Psoas muscle (tissue), 7 donors: ENCODE measurements at regions not wholly inside any gene's neighbourhood (a gene's known extent, or its start where the extent isn't known, plus 50 kb on each side); places are given as distances from the start of the nearest gene placed in this dataset.
"Not testable (repeated sequence)": the region's sequence is repeated elsewhere in the genome, so short reads cannot be mapped to it uniquely, and the experiment has no call there.

Source experiments
- ATAC-seq, 4 donors: fragments of 200-7000 bp; cut with Tn5 transposase; one replicate each; pipeline ENCODE4 v1.9.1; 2020; ENCODE audit warnings: moderate library complexity in 3 of 4, mild to moderate bottlenecking in 2 of 4
- DNase-seq, 2 donors: peaks; one replicate each; pipeline ENCODE4 v3.0.0-alpha.2; 2020
- H3K27ac ChIP-seq: fragments of 200-600 bp; one replicate; pipeline ENCODE4 v1.8.0; 2022
- H3K27me3 ChIP-seq, 3 donors: fragments of 200-600 bp in 1 of 3; one replicate each; pipeline versions ENCODE4 v1.6.1 to v1.8.0; 2013 to 2022; ENCODE audit warnings: low read length in 2 of 3, mild to moderate bottlenecking in 2 of 3, moderate library complexity in 1 of 3; ENCODE audit not compliant: insufficient read depth in 3 of 3
- H3K36me3 ChIP-seq, 2 donors: fragments of 200-600 bp in 1 of 2; one replicate each; pipeline versions ENCODE4 v1.6.1 to v1.8.0; 2013 to 2022; ENCODE audit warnings: low read depth in 1 of 2, mild to moderate bottlenecking in 1 of 2, moderate library complexity in 1 of 2; ENCODE audit not compliant: insufficient read depth in 1 of 2
- H3K4me1 ChIP-seq: fragments of 200-600 bp; one replicate; pipeline ENCODE4 v1.8.0; 2022
- H3K4me3 ChIP-seq: fragments of 200-600 bp; one replicate; pipeline ENCODE4 v1.8.0; 2022; ENCODE audit warnings: mild to moderate bottlenecking
- H3K9me3 ChIP-seq: fragments of 200-600 bp; one replicate; pipeline ENCODE4 v1.8.0; 2022
- WGBS, 3 donors: extraction: QIAGEN DNeasy Blood & Tissue Kit; methylation state at CpG; one replicate each; pipeline versions ENCODE4 v1.1.6 to v1.1.7; 2013; 5-methylcytosine and 5-hydroxymethylcytosine counted together
- intact Hi-C, 2 donors: fragments of 100-400 bp; cut with DNase I; formaldehyde crosslinking; loops; one replicate each; pipeline versions ENCODE4 v1.11.0 to v1.14.2; 2022
- TF ChIP-seq, protein P1 (sequence below): fragments of 200-600 bp; IDR thresholded peaks from one replicate; pipeline ENCODE4 v1.8.0; 2022; ENCODE audit warnings: antibody characterized with exemption
- donor health status: healthy with polysubstance abuse.
- donor health status: DM: no; HTN: no; CAD: no; lungs with moderate emphysema.
- donor health status: Bipolar disorder and iron deficiency.
- donor health status: healthy.
- donor health status: DM: yes; HTN: yes; CAD: no.
- donor health status: DM: no; HTN: no; CAD: no.
- donor health status: DM: yes; HTN: yes; CAD: no.

DNA sequence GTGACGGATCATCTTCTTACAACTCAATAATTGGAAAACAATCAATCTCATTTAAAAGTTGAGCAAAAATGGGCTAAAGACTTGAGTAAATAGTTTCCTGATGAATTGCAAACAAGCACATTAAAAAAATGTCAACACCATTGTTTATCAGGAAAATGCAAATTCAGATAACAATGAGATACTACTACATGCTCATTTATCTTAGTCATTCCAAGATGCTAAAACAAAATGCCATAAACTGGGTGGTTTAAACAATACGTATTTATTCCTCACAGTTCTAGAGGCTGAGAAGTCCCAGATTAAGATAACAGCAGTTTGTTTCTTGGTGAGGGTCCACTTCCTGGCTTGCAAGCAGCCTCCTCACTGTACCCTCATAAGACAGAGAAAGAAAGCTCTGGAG, 359.6 kb downstream of the NR4A2 start:
- 43 to 63% (median 62%) methylated on average over 2 of the region's 2 CpGs for WGBS, 3 donors
- DNase-seq: no peak
- H3K4me1 ChIP-seq: no peaks in the 10 kb centered on the region
- H3K27me3 ChIP-seq: no peaks in the 10 kb centered on the region
- H3K36me3 ChIP-seq: no peaks in the 10 kb centered on the region
- TF ChIP-seq, protein P1, sequence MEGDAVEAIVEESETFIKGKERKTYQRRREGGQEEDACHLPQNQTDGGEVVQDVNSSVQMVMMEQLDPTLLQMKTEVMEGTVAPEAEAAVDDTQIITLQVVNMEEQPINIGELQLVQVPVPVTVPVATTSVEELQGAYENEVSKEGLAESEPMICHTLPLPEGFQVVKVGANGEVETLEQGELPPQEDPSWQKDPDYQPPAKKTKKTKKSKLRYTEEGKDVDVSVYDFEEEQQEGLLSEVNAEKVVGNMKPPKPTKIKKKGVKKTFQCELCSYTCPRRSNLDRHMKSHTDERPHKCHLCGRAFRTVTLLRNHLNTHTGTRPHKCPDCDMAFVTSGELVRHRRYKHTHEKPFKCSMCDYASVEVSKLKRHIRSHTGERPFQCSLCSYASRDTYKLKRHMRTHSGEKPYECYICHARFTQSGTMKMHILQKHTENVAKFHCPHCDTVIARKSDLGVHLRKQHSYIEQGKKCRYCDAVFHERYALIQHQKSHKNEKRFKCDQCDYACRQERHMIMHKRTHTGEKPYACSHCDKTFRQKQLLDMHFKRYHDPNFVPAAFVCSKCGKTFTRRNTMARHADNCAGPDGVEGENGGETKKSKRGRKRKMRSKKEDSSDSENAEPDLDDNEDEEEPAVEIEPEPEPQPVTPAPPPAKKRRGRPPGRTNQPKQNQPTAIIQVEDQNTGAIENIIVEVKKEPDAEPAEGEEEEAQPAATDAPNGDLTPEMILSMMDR: no peak
- intact Hi-C loops: no loop called here
- no peaks in the 10 kb centered on the region for H3K9me3 ChIP-seq
- no peak overlapping the region for H3K4me3 ChIP-seq
- H3K27ac ChIP-seq: no peak overlapping the region
- ATAC-seq: no peak

DNA sequence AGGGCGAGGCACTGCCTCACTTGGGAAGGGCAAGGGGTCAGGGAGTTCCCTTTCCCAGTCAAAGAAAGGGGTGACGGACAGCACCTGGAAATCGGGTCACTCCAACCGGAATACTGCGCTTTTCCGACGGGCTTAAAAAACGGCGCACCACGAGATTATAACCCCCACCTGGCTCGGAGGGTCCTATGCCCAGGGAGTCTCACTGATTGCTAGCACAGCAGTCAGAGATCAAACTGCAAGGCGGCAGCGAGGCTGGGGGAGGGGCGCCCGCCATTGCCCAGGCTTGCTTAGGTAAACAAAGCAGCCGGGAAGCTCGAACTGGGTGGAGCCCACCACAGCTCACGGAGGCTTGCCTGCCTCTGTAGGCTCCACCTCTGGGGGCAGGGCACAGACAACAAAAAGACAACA, 366.5 kb downstream of the NR4A2 start:
- H3K27ac ChIP-seq, H3K36me3 ChIP-seq, ATAC-seq, H3K27me3 ChIP-seq, H3K9me3 ChIP-seq, H3K4me1 ChIP-seq, DNase-seq, intact Hi-C loops, H3K4me3 ChIP-seq: not testable (repeated sequence)
- 85 to 91% (median 88%) methylated on average over 12 to 16 of the region's 18 CpGs for WGBS, 3 donors

DNA sequence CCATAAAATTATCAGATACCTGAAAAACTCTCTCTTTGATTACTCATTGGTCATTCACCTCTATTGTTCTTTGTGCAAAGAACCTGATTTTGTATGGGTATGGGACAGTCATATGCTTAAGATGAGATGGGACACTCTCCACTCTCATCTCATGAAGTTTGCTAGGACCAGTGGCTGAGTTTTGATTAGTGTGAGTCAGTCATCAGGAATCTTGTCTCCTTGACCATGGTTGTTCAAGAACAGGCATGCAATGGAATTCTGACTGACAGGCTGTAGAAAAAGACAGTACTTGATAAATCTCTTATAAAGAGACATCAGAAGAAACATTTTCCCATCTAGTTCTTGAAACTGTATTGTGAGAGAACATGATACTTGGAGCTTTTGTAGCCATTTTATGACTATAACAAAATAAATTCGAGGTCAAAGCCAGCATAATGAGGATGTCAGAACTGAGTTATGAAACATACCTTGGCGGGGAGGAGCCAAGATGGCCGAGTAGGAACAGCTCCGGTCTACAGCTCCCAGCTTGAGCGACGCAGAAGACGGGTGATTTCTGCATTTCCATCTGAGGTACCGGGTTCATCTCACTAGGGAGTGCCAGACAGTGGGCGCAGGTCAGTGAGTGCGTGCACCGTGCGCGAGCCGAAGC, 367.0 kb downstream of the NR4A2 start:
- WGBS, 3 donors: 88 to 96% (median 91%) methylated on average over 7 to 14 of the region's 14 CpGs
- intact Hi-C loops: no loop called here
- TF ChIP-seq, protein P1: no peak
- DNase-seq (no peak), ATAC-seq (no peak)
- Histone ChIP-seq H3K27me3 (no peaks in the 10 kb centered on the region), H3K4me3 (no peak overlapping the region), H3K27ac (no peak overlapping the region), H3K4me1 (no peaks in the 10 kb centered on the region), H3K9me3 (no peaks in the 10 kb centered on the region), H3K36me3 (no peaks in the 10 kb centered on the region)

DNA sequence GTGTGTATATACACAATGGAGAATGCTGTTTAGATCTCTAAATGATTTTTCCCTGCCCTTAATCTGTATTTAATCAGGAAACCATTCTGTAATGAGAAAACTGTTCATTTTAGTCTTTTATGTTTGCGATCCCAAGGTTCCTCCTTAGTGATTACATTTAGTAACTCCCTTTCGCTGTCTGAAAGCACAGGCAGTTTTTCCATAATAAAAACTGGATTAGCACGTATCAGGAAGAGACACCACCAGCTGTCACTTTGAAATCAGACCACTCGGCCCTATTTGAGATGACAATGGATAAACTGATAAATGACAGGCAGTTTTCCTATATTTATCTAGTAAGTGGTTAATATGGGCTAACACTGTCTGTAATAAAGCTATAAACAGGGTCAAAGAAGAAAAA, 370.9 kb downstream of the NR4A2 start:
- whole genome bisulfite sequencing, 3 donors: 67 to 73% (median 72%) methylated on average over 4 of the region's 4 CpGs
- Histone ChIP-seq H3K27ac (no peak overlapping the region), H3K9me3 (no peaks in the 10 kb centered on the region), H3K27me3 (no peaks in the 10 kb centered on the region), H3K4me1 (no peaks in the 10 kb centered on the region), H3K36me3 (no peaks in the 10 kb centered on the region), H3K4me3 (no peak overlapping the region)
- ATAC-seq: no peak
- intact Hi-C loops: no loop called here
- DNase-seq: no peak
- TF ChIP-seq, protein P1: no peak

DNA sequence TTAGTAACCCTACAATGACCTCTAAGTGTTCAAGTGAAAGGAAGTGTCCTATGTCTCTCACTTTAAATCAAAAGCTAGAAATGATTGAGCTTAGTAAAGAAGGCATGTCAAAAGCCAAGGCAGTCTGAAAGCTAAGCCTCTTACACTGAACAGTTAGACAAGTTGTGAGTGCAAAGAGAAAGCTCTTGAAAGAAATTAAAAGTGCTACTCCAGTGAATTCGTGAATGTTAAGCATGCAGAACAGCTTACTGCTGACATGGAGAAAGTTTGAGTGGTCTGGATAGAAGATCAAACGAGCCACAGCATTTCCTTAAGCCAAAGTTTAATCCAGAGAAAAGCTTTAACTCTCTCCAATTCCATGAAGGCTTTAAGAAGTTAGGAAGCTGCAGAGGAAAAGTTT, 373.7 kb downstream of the NR4A2 start:
- Histone ChIP-seq H3K27me3 (no peaks in the 10 kb centered on the region), H3K27ac (no peak overlapping the region), H3K9me3 (no peaks in the 10 kb centered on the region), H3K36me3 (no peaks in the 10 kb centered on the region), H3K4me1 (no peaks in the 10 kb centered on the region), H3K4me3 (no peak overlapping the region)
- ATAC-seq (no peak), DNase-seq (no peak)
- intact Hi-C loops: no loop called here
- TF ChIP-seq, protein P1: no peak
- 29 to 43% (median 40%) methylated on average over 2 of the region's 2 CpGs for WGBS, 3 donors
